Keratinocyte (primary cell): ENCODE measurements at regions not wholly inside any gene's neighbourhood (a gene's known extent, or its start where the extent isn't known, plus 50 kb on each side); places are given as distances from the start of the nearest gene placed in this dataset.

Experiments
- EZH2 ChIP-seq: IDR thresholded peaks from one replicate; pipeline ENCODE4 v1.6.1; 2012; ENCODE audit warnings: inconsistent platforms, mild to moderate bottlenecking, low read length, moderate library complexity
- TF ChIP-seq, protein P1 (sequence below), 3 experiments: IDR thresholded peaks in 1 of 3; conservative IDR thresholded peaks in 1 of 3; optimal IDR thresholded peaks in 1 of 3; 2 replicates in 2 of 3; 3 replicates in 1 of 3; pipeline versions ENCODE3 to v1.5.1; 2011; ENCODE audit warnings: low read length in 3 of 3, mild to moderate bottlenecking in 3 of 3, moderate library complexity in 2 of 3, control low read depth in 1 of 3, inconsistent platforms in 1 of 3; ENCODE audit not compliant: insufficient read depth in 2 of 3; ENCODE audit errors: extremely low read depth in 1 of 3

DNA sequence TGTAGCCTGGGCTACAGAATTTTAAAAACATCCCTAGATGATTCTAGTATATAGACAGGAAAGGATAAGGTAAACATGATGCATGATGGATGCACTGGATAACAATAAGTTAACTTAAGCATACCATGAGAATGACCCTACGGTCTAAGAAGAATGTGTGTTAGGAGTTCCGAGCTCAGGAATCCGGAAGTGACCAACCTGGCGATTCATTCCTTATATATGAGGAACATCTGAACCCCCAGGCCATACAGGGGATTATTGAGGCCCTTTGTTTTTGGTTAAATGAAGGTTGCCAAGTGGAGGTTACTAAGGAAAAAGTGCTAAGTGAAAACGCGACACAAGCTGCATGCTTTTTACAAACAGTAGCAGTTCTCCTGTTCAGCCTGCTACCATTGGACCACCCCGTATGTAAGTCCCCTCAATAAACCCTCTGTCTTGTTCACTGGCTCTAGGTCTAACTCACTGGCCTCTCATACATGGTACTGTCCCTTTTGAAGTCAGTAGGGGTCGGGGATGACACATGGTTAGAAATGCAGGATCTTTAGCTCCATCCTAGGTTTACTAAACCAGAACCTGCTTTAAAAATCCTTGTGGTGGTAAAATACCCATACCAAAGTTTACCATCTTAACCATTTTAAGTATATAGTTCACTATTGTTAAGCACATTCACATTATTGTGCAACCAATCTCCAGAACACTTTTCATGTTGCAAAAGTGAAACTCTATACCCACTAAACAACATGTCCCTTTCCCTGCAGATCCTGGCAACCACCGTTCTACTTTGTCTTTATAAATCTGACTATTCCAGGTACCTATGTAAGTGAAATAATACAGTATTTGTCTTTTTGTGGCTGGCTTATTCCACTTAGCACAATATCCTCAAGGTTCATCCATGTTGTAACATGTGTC is 111.0 kb upstream of the MAP4K3 start:
- TF ChIP-seq, protein P1, sequence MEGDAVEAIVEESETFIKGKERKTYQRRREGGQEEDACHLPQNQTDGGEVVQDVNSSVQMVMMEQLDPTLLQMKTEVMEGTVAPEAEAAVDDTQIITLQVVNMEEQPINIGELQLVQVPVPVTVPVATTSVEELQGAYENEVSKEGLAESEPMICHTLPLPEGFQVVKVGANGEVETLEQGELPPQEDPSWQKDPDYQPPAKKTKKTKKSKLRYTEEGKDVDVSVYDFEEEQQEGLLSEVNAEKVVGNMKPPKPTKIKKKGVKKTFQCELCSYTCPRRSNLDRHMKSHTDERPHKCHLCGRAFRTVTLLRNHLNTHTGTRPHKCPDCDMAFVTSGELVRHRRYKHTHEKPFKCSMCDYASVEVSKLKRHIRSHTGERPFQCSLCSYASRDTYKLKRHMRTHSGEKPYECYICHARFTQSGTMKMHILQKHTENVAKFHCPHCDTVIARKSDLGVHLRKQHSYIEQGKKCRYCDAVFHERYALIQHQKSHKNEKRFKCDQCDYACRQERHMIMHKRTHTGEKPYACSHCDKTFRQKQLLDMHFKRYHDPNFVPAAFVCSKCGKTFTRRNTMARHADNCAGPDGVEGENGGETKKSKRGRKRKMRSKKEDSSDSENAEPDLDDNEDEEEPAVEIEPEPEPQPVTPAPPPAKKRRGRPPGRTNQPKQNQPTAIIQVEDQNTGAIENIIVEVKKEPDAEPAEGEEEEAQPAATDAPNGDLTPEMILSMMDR (optimal IDR thresholded peaks at IDR 0.05 in 1 of 3, IDR thresholded peaks at IDR 0.05 in 1 of 3, conservative IDR thresholded peaks at IDR 0.05 in 1 of 3; ENCODE audit: extremely low read depth in 1 of 3, insufficient read depth in 2 of 3, low read length in 3 of 3) = no peak
- TF ChIP-seq EZH2 = no peak
